HCT116 (cell line): ENCODE measurements at regions not wholly inside any gene's neighbourhood (a gene's known extent, or its start where the extent isn't known, plus 50 kb on each side); places are given as distances from the start of the nearest gene placed in this dataset.

Experiments
- ATAC-seq: fragments of 200-7000 bp; cut with Tn5 transposase; 2 replicates; pipeline ENCODE4 v1.9.1; 2020; ENCODE audit warnings: mild to moderate bottlenecking, moderate library complexity
- BruUV-seq: library from RNA; stranded (reverse); fragments of 400-500 nt; replicated peaks from 2 replicates; lab custom pipeline; 2021; lab: Mats Ljungman, UMichigan
- CTCF ChIA-PET: fragments of 300-600 bp; sonication (Branson Sonifier 250); formaldehyde crosslinking; loops from one replicate; lab custom pipeline; 2021; ENCODE audit warnings: antibody characterized with exemption; lab: Charles Lee
- POLR2A ChIA-PET: fragments of 300-600, 350-600 bp; sonication (Branson Sonifier 250); formaldehyde crosslinking; loops from one replicate; lab custom pipeline; 2021; ENCODE audit warnings: antibody characterized with exemption; lab: Charles Lee
- RAD21 ChIA-PET, 2 experiments: fragments of 300-600 bp; sonication (Branson Sonifier 250); formaldehyde crosslinking; loops; one replicate each; lab custom pipeline; 2023; ENCODE audit warnings: low total read pairs in 2 of 2; ENCODE audit not compliant: uncharacterized antibody in 2 of 2, unreplicated experiment in 2 of 2, low non-redundant PET in 1 of 2; lab: Charles Lee
- DNase-seq: peaks from one replicate; pipeline ENCODE4 v3.0.0-alpha.2; 2010; ENCODE audit warnings: low read depth, low spot score
- H2AFZ ChIP-seq: fragments of 200-600 bp; shearing (Covaris generic), sonication (generic); 2 replicates; pipeline ENCODE4 v1.6.1; 2017; ENCODE audit warnings: low read depth, mixed run types, mixed read lengths, antibody characterized with exemption, low read length; ENCODE audit not compliant: poor library complexity, severe bottlenecking
- H3K27ac ChIP-seq: 2 replicates; pipeline ENCODE4 v1.5.1; 2012; ENCODE audit warnings: low read depth, low read length
- H3K27me3 ChIP-seq: fragments of 200-600 bp; sonication (generic); 2 replicates; pipeline ENCODE4 v1.6.1; 2016; ENCODE audit warnings: mixed run types, low read length, mixed read lengths; ENCODE audit not compliant: insufficient read depth
- H3K36me3 ChIP-seq, 2 experiments: fragments of 200-500 bp in 1 of 2; fragments of 200-600 bp in 1 of 2; sonication (Bioruptor generic) in 1 of 2; sonication (generic) in 1 of 2; 2 replicates each; pipeline versions ENCODE4 v1.5.1 to v1.6.1; 2014 to 2016; ENCODE audit warnings: low read length in 2 of 2, inconsistent platforms in 1 of 2, mixed read lengths in 1 of 2, mixed run types in 1 of 2; ENCODE audit not compliant: insufficient read depth in 2 of 2, control insufficient read depth in 1 of 2
- H3K4me1 ChIP-seq, 2 experiments: fragments of 200-600 bp in 1 of 2; sonication (generic) in 1 of 2; 2 replicates each; pipeline versions ENCODE4 v1.5.1 to v1.6.1; 2012 to 2017; ENCODE audit warnings: low read length in 2 of 2, inconsistent platforms in 1 of 2, mild to moderate bottlenecking in 1 of 2, mixed read lengths in 1 of 2, mixed run types in 1 of 2, moderate library complexity in 1 of 2; ENCODE audit not compliant: insufficient read depth in 2 of 2, control insufficient read depth in 1 of 2
- H3K4me2 ChIP-seq: fragments of 200-600 bp; sonication (generic); 2 replicates; pipeline ENCODE4 v1.6.1; 2017; ENCODE audit warnings: mixed run types, low read length, mixed read lengths
- H3K4me3 ChIP-seq, 2 experiments: fragments of 200-600 bp in 1 of 2; sonication (generic) in 1 of 2; replicated peaks in 1 of 2; 2 replicates each; pipeline ENCODE4 v1.5.1; 2011 to 2016; ENCODE audit warnings: low read length in 2 of 2, control low read depth in 1 of 2, low read depth in 1 of 2, mild to moderate bottlenecking in 1 of 2, mixed read lengths in 1 of 2, mixed run types in 1 of 2
- H3K79me2 ChIP-seq: fragments of 200-600 bp; sonication (generic); 2 replicates; pipeline ENCODE4 v1.6.1; 2017; ENCODE audit warnings: mild to moderate bottlenecking, mixed run types, low read length, moderate library complexity, mixed read lengths; ENCODE audit not compliant: insufficient read depth
- H3K9ac ChIP-seq: fragments of 200-600 bp; sonication (generic); 2 replicates; pipeline ENCODE4 v1.6.1; 2016; ENCODE audit warnings: low read length, mixed read lengths
- H3K9me2 ChIP-seq: fragments of 200-600 bp; sonication (generic), shearing (Covaris generic); 2 replicates; pipeline ENCODE4 v1.6.1; 2017; ENCODE audit warnings: mixed run types, mild to moderate bottlenecking, moderate library complexity; ENCODE audit not compliant: insufficient read depth
- H3K9me3 ChIP-seq, 2 experiments: fragments of 200-500 bp in 1 of 2; fragments of 200-600 bp in 1 of 2; sonication (Bioruptor generic) in 1 of 2; sonication (generic) in 1 of 2; 2 replicates each; pipeline ENCODE4 v1.6.1; 2014 to 2017; ENCODE audit warnings: low read length in 2 of 2, mixed read lengths in 2 of 2, inconsistent platforms in 1 of 2, low read depth in 1 of 2, mild to moderate bottlenecking in 1 of 2, mixed run types in 1 of 2, moderate library complexity in 1 of 2; ENCODE audit not compliant: control insufficient read depth in 1 of 2, insufficient read depth in 1 of 2
- H4K20me1 ChIP-seq: fragments of 200-600 bp; sonication (generic), shearing (Covaris generic); 2 replicates; pipeline ENCODE4 v1.6.1; 2017; ENCODE audit warnings: mixed run types, mild to moderate bottlenecking, moderate library complexity; ENCODE audit not compliant: insufficient read depth
- ATF3 ChIP-seq: IDR thresholded peaks from 2 replicates; pipeline ENCODE4 v1.6.1; 2012
- CBX3 ChIP-seq: IDR thresholded peaks from 2 replicates; pipeline ENCODE4 v1.6.1; 2012; ENCODE audit warnings: low read depth
- CEBPB ChIP-seq: IDR thresholded peaks from 2 replicates; pipeline ENCODE4 v1.6.1; 2012; ENCODE audit warnings: low read depth
- CTCF ChIP-seq, 3 experiments: fragments of 200-600 bp in 1 of 3; sonication (generic) in 1 of 3; IDR thresholded peaks in 2 of 3; conservative IDR thresholded peaks in 1 of 3; 2 replicates each; pipeline ENCODE4 v1.5.1; 2012 to 2017; ENCODE audit warnings: low read depth in 2 of 3, low read length in 2 of 3, antibody characterized with exemption in 1 of 3, borderline replicate concordance in 1 of 3, control low read depth in 1 of 3, mild to moderate bottlenecking in 1 of 3, mixed read lengths in 1 of 3, mixed run types in 1 of 3, moderate library complexity in 1 of 3; ENCODE audit not compliant: insufficient read depth in 1 of 3
- EGR1 ChIP-seq: IDR thresholded peaks from 2 replicates; pipeline ENCODE4 v1.6.1; 2012; ENCODE audit warnings: low read depth
- ELF1 ChIP-seq: IDR thresholded peaks from 2 replicates; pipeline ENCODE4 v1.6.1; 2012; ENCODE audit warnings: low read depth, borderline replicate concordance
- EZH2 ChIP-seq: fragments of 200-600 bp; sonication (generic); IDR thresholded peaks from 2 replicates; pipeline ENCODE4 v1.6.1; 2017; ENCODE audit warnings: antibody characterized with exemption, mixed run types
- EZH2phosphoT487 ChIP-seq: fragments of 200-600 bp; IDR thresholded peaks from 2 replicates; pipeline ENCODE4 v1.6.1; 2018; ENCODE audit warnings: antibody characterized with exemption, borderline replicate concordance
- FOSL1 ChIP-seq: IDR thresholded peaks from 2 replicates; pipeline ENCODE4 v1.6.1; 2012; ENCODE audit warnings: low read depth
- JUND ChIP-seq: IDR thresholded peaks from 2 replicates; pipeline ENCODE4 v1.6.1; 2012
- MAX ChIP-seq: IDR thresholded peaks from 2 replicates; pipeline ENCODE4 v1.6.1; 2012
- POLR2AphosphoS5 ChIP-seq: IDR thresholded peaks from 2 replicates; pipeline ENCODE4 v1.6.1; 2011; ENCODE audit warnings: mild to moderate bottlenecking, low read depth, low read length, moderate library complexity
- RAD21 ChIP-seq: IDR thresholded peaks from 2 replicates; pipeline ENCODE4 v1.6.1; 2012; ENCODE audit warnings: low read depth, mild to moderate bottlenecking
- REST ChIP-seq: IDR thresholded peaks from 2 replicates; pipeline ENCODE4 v1.6.1; 2012; ENCODE audit warnings: low read depth
- SIN3A ChIP-seq: IDR thresholded peaks from 2 replicates; pipeline ENCODE4 v1.6.1; 2012; ENCODE audit warnings: low read depth
- SP1 ChIP-seq: IDR thresholded peaks from 2 replicates; pipeline ENCODE4 v1.6.1; 2012; ENCODE audit warnings: low read depth
- SRF ChIP-seq: IDR thresholded peaks from 2 replicates; pipeline ENCODE4 v1.6.1; 2012; ENCODE audit warnings: low read depth
- ZBTB33 ChIP-seq: IDR thresholded peaks from 2 replicates; pipeline ENCODE4 v1.6.1; 2011; ENCODE audit warnings: mild to moderate bottlenecking, low read length, moderate library complexity; ENCODE audit not compliant: insufficient replicate concordance; ENCODE audit errors: extremely low read depth
- ZFX ChIP-seq: fragments of 450-650 bp; IDR thresholded peaks from 2 replicates; pipeline ENCODE4 v1.6.1; 2017
- ZNF274 ChIP-seq: fragments of 200-500 bp; sonication (Bioruptor generic); IDR thresholded peaks from 2 replicates; pipeline ENCODE4 v1.6.1; 2014; ENCODE audit warnings: mild to moderate bottlenecking, low read depth, low read length, inconsistent platforms
- intact Hi-C: fragments of 100-400 bp; cut with micrococcal nuclease; formaldehyde crosslinking; loops from 2 replicates; pipeline ENCODE4 v1.10.0; 2022

GRCh38 chr9:92188969-92189781 is 74.0 kb upstream of the SPTLC1 start:
- Histone ChIP-seq H3K9me2 (0 out of 2 replicates have a peak, but pooled peaks cover 3% of the 10 kb centered on the region), H3K4me2 (no peak overlapping the region), H3K36me3 (no peaks in the 10 kb centered on the region), H3K4me1 (no peaks in the 10 kb centered on the region), H3K79me2 (no peaks in the 10 kb centered on the region), H3K4me3 (no peak overlapping the region), H3K27me3 (no peaks in the 10 kb centered on the region), H2AFZ (no peak overlapping the region), H3K27ac (no peak overlapping the region)
- ChIA-PET CTCF (no interaction called here), RAD21 (no interaction called here), POLR2A (no interaction called here)
- no peak for DNase-seq
- intact Hi-C loops, result no loop called here
- no peak for ATAC-seq
- TF ChIP-seq SIN3A (no peak), CTCF (IDR thresholded peaks at IDR 0.05 in 2 of 3, conservative IDR thresholded peaks at IDR 0.05 in 1 of 3; ENCODE audit: borderline replicate concordance in 1 of 3, insufficient read depth in 1 of 3, low read depth in 2 of 3, low read length in 2 of 3) (no peak), SRF (no peak), ELF1 (no peak), CEBPB (no peak), JUND (no peak), FOSL1 (no peak), EZH2 (no peak), POLR2AphosphoS5 (no peak), ATF3 (no peak), ZBTB33 (no peak), EZH2phosphoT487 (no peak), SP1 (no peak), ZNF274 (no peak), EGR1 (no peak), ZFX (no peak), CBX3 (no peak), REST (no peak), RAD21 (no peak), MAX (no peak)
- TF ChIP-seq, all 23 proteins: peak for 0
- no TSS peak for BruUV-seq
- no peaks in the 10 kb centered on the region for H4K20me1 ChIP-seq
- no peak overlapping the region for H3K9ac ChIP-seq
- no peaks in the 10 kb centered on the region for H3K9me3 ChIP-seq
